ENCODE measurements at regions not wholly inside any gene's neighbourhood (a gene's known extent, or its start where the extent isn't known, plus 50 kb on each side); places are given as distances from the start of the nearest gene placed in this dataset.
A peak's percentile ranks its signal among the peaks of the same experiment; 100 is the strongest.

- H3K36me3 ChIP-seq (ENCODE audit: control insufficient read depth in 2 of 2, insufficient read depth in 1 of 2, low read length in 2 of 2), result no peaks in the 10 kb centered on the region
- no peak overlapping the region for H3K27ac ChIP-seq (ENCODE audit: extremely low read depth, low read depth, low read length)
- no peaks in the 10 kb centered on the region for H3K9me3 ChIP-seq (ENCODE audit: control insufficient read depth, insufficient read depth, low read depth, low read length)
- ChIA-PET CTCF (interaction anchor here (1.4 kb wide), 2 partner anchors 9 to 508 kb away, joined by 4 to 7 read pairs; no protein-coding TSS in a partner anchor), POLR2A (no interaction called here)
- H3K4me1 ChIP-seq (ENCODE audit: control insufficient read depth, insufficient read depth, low read length), result no peaks in the 10 kb centered on the region
- H3K4me3 ChIP-seq (ENCODE audit: low read depth, low read length), result no peak overlapping the region
- TF ChIP-seq ZNF16 (tag by site-specific recombination; IDR thresholded peaks at IDR 0.05; ENCODE audit: low read depth) (0 out of 2 replicates have a peak, but pooled peaks have one; percentile 54), ZNF266 (tag by site-specific recombination; IDR thresholded peaks at IDR 0.05; ENCODE audit: low read depth) (no peak)
Observed at GRCh38 chr10:123551259-123551658, 114.9 kb upstream of the GPR26 start.

- Histone ChIP-seq H3K4me3 (ENCODE audit: low read depth, low read length) (no peak overlapping the region), H3K27ac (ENCODE audit: extremely low read depth, low read depth, low read length) (no peak overlapping the region), H3K4me1 (ENCODE audit: control insufficient read depth, insufficient read depth, low read length) (no peaks in the 10 kb centered on the region), H3K9me3 (ENCODE audit: control insufficient read depth, insufficient read depth, low read depth, low read length) (no peaks in the 10 kb centered on the region), H3K36me3 (ENCODE audit: control insufficient read depth in 2 of 2, insufficient read depth in 1 of 2, low read length in 2 of 2) (no peaks in the 10 kb centered on the region)
- ChIA-PET POLR2A (no interaction called here), CTCF (interaction anchor here (0.9 to 1.4 kb wide), 3 partner anchors 9 to 510 kb away, joined by 3 to 5 read pairs (median 3); no protein-coding TSS in a partner anchor)
- TF ChIP-seq ZNF362 (tag by site-specific recombination; IDR thresholded peaks at IDR 0.05) (no peak), ZNF280D (tag by site-specific recombination; IDR thresholded peaks at IDR 0.05) (no peak), GFI1B (tag by site-specific recombination; IDR thresholded peaks at IDR 0.05) (no peak), PATZ1 (tag by site-specific recombination; IDR thresholded peaks at IDR 0.05) (no peak), ZNF645 (tag by site-specific recombination; IDR thresholded peaks at IDR 0.05) (no peak), AEBP2 (tag by site-specific recombination; IDR thresholded peaks at IDR 0.05; ENCODE audit: borderline replicate concordance) (no peak), RBAK (tag by site-specific recombination; IDR thresholded peaks at IDR 0.05) (no peak), ZNF747 (tag by site-specific recombination; IDR thresholded peaks at IDR 0.05) (no peak), ZNF266 (tag by site-specific recombination; IDR thresholded peaks at IDR 0.05; ENCODE audit: low read depth) (no peak), ZNF549 (tag by site-specific recombination; IDR thresholded peaks at IDR 0.05) (no peak), ZNF23 (tag by site-specific recombination; IDR thresholded peaks at IDR 0.05; ENCODE audit: borderline replicate concordance) (no peak), ZFP37 (tag by site-specific recombination; IDR thresholded peaks at IDR 0.05) (no peak), ZNF707 (tag by site-specific recombination; IDR thresholded peaks at IDR 0.05) (no peak), ZNF239 (tag by site-specific recombination; IDR thresholded peaks at IDR 0.05) (no peak), SCRT1 (tag by site-specific recombination; IDR thresholded peaks at IDR 0.05; ENCODE audit: borderline replicate concordance) (no peak)
Observed at GRCh38 chr10:123552760-123553554, 113.2 kb upstream of the GPR26 start.

Data from HEK293 (cell line).